K562 (cell line): ENCODE measurements at regions not wholly inside any gene's neighbourhood (a gene's known extent, or its start where the extent isn't known, plus 50 kb on each side); places are given as distances from the start of the nearest gene placed in this dataset.

ENCODE experiments used
- ATAC-seq: fragments of 200-7000 bp; cut with Tn5 transposase; 3 replicates; pipeline ENCODE4 v1.9.1; 2020; ENCODE audit warnings: moderate library complexity
- BruUV-seq: library from RNA; stranded (reverse); fragments of 400-500 nt; replicated peaks from 2 replicates; lab custom pipeline; 2021; lab: Mats Ljungman, UMichigan
- CTCF ChIA-PET: fragments of 300-600 bp; formaldehyde crosslinking; extraction: SDS; loops from one replicate; lab custom pipeline; 2021; ENCODE audit warnings: low intra/inter-chr PET ratio; lab: Yijun Ruan, JAX
- POLR2A ChIA-PET: fragments of 300-600, 350-650 bp; sonication (Branson Sonifier 250); formaldehyde crosslinking; extraction: SDS; loops from one replicate; lab custom pipeline; 2021; ENCODE audit warnings: antibody characterized with exemption, inconsistent platforms; lab: Yijun Ruan, JAX
- DNase-seq, 4 experiments: peaks; one replicate each; pipeline versions ENCODE4 v3.0.0 to v3.0.0-alpha.2; 2011 to 2018; ENCODE audit warnings: low spot score in 3 of 4, mixed read lengths in 3 of 4; ENCODE audit errors: extremely low read depth in 1 of 4
- FAIRE-seq: peaks from 2 replicates; lab custom pipeline; 2011; peaks lifted over from hg19 to GRCh38; lab: Jason Lieb, UNC
- H2AFZ ChIP-seq: 2 replicates; pipeline ENCODE4 v1.6.0; 2011; ENCODE audit warnings: low read depth, low read length, control low read depth, inconsistent platforms
- H3K27ac ChIP-seq: fragments of 200-600 bp; 3 replicates; pipeline ENCODE4 v1.8.0; 2011; ENCODE audit warnings: low read depth, mild to moderate bottlenecking, control low read depth, inconsistent platforms, low read length, moderate library complexity, mixed read lengths; ENCODE audit errors: extremely low read depth
- H3K27me3 ChIP-seq, 2 experiments: fragments of 300-600 bp in 1 of 2; 2 replicates in 1 of 2; 3 replicates in 1 of 2; pipeline versions ENCODE4 v1.6.0 to v1.8.0; 2011; ENCODE audit warnings: inconsistent platforms in 2 of 2, low read length in 2 of 2, mild to moderate bottlenecking in 1 of 2, mixed read lengths in 1 of 2, moderate library complexity in 1 of 2; ENCODE audit not compliant: control insufficient read depth in 2 of 2, insufficient read depth in 2 of 2
- H3K36me3 ChIP-seq: fragments of 300-600 bp; 3 replicates; pipeline ENCODE4 v1.8.0; 2011; ENCODE audit warnings: mild to moderate bottlenecking, low read length, inconsistent platforms; ENCODE audit not compliant: control insufficient read depth, insufficient read depth
- H3K4me1 ChIP-seq, 2 experiments: fragments of 200-600 bp in 1 of 2; replicated peaks in 1 of 2; 2 replicates in 1 of 2; 3 replicates in 1 of 2; pipeline versions ENCODE4 v1.5.1 to v1.8.0; 2011; ENCODE audit warnings: inconsistent platforms in 2 of 2, low read length in 2 of 2, mild to moderate bottlenecking in 1 of 2, mixed read lengths in 1 of 2, moderate library complexity in 1 of 2; ENCODE audit not compliant: control insufficient read depth in 2 of 2, insufficient read depth in 2 of 2
- H3K4me2 ChIP-seq: 2 replicates; pipeline ENCODE4 v1.6.1; 2011; ENCODE audit warnings: low read length, control low read depth, inconsistent platforms, mixed read lengths; ENCODE audit not compliant: insufficient read depth
- H3K4me3 ChIP-seq: fragments of 200-600 bp; sonication (generic), shearing (Covaris generic); 2 replicates; pipeline ENCODE4 v1.5.1; 2016; ENCODE audit warnings: control low read depth, inconsistent platforms
- H3K79me2 ChIP-seq: fragments of 200-600 bp; 3 replicates; pipeline ENCODE4 v1.8.0; 2011; ENCODE audit warnings: low read length, inconsistent platforms; ENCODE audit not compliant: control insufficient read depth, insufficient read depth
- H3K9ac ChIP-seq, 2 experiments: 2 replicates each; pipeline versions ENCODE4 v1.6.0 to v1.6.1; 2011; ENCODE audit warnings: low read depth in 2 of 2, low read length in 2 of 2, control low read depth in 1 of 2, inconsistent platforms in 1 of 2, mild to moderate bottlenecking in 1 of 2, mixed read lengths in 1 of 2; ENCODE audit not compliant: insufficient read depth in 1 of 2
- H3K9me1 ChIP-seq: one replicate; pipeline ENCODE4 v1.6.0; 2011; ENCODE audit warnings: inconsistent platforms, mild to moderate bottlenecking, low read length, moderate library complexity; ENCODE audit not compliant: control insufficient read depth, insufficient read depth
- H3K9me3 ChIP-seq: replicated peaks from 2 replicates; pipeline ENCODE4 v1.5.1; 2011; ENCODE audit warnings: low read depth, low read length, inconsistent platforms; ENCODE audit not compliant: control insufficient read depth, insufficient read depth
- H4K20me1 ChIP-seq: replicated peaks from 2 replicates; pipeline ENCODE4 v1.6.1; 2011; ENCODE audit warnings: low read length, inconsistent platforms, mixed read lengths; ENCODE audit not compliant: control insufficient read depth, insufficient read depth
- CCAR2 ChIP-seq: fragments of 200-400 bp; formaldehyde crosslinking; IDR thresholded peaks from 2 replicates; pipeline ENCODE4 v1.6.1; 2017; ENCODE audit warnings: mild to moderate bottlenecking, low read depth, low read length
- E2F1 ChIP-seq: sonication (generic); formaldehyde crosslinking; IDR thresholded peaks from 2 replicates; pipeline ENCODE4 v1.8.1; 2023; ENCODE audit warnings: mild to moderate bottlenecking, missing genetic modification reagents, moderate library complexity
- E2F8 ChIP-seq: fragments of 450-650 bp; IDR thresholded peaks from 2 replicates; pipeline ENCODE4 v1.7.1; 2018; ENCODE audit warnings: mild to moderate bottlenecking, low read depth; ENCODE audit not compliant: partially characterized antibody
- FOS ChIP-seq: IDR thresholded peaks from 3 replicates; pipeline ENCODE4 v1.6.1; 2011; ENCODE audit not compliant: insufficient read length; ENCODE audit errors: extremely low read depth
- FOXP1 ChIP-seq: sonication (generic); formaldehyde crosslinking; IDR thresholded peaks from 2 replicates; pipeline ENCODE4 v1.8.0; 2022; ENCODE audit warnings: mild to moderate bottlenecking, missing genetic modification reagents
- IRF2 ChIP-seq: sonication (generic); formaldehyde crosslinking; IDR thresholded peaks from 2 replicates; pipeline ENCODE4 v1.8.1; 2022; ENCODE audit warnings: mild to moderate bottlenecking, missing genetic modification reagents
- MECOM ChIP-seq: fragments of 250-450 bp; sonication (Bioruptor Pico); IDR thresholded peaks from 2 replicates; pipeline ENCODE4 v1.8.0; 2022; ENCODE audit warnings: inconsistent platforms
- REST ChIP-seq, 2 experiments: fragments of 450-650 bp; formaldehyde crosslinking in 1 of 2; IDR thresholded peaks; 2 replicates each; pipeline versions ENCODE4 v1.4.0 to v1.6.1; 2014 to 2020; ENCODE audit warnings: mild to moderate bottlenecking in 2 of 2, borderline replicate concordance in 1 of 2, low read depth in 1 of 2
- XRCC4 ChIP-seq: IDR thresholded peaks from one replicate; pipeline ENCODE4 v1.6.1; 2011; ENCODE audit not compliant: insufficient read depth, insufficient read length; ENCODE audit errors: extremely low read depth
- ZNF146 ChIP-seq: IDR thresholded peaks from one replicate; pipeline ENCODE4 v1.6.1; 2018; ENCODE audit warnings: missing compliant biosample characterization; ENCODE audit not compliant: unreplicated experiment
- ZNF239 ChIP-seq: fragments of 250-450 bp; sonication (Bioruptor Pico); IDR thresholded peaks from 2 replicates; pipeline ENCODE4 v1.4.0; 2020; ENCODE audit warnings: mild to moderate bottlenecking
- ZNF41 ChIP-seq: fragments of 250-450 bp; sonication (Bioruptor Pico); conservative IDR thresholded peaks from 2 replicates; pipeline ENCODE4 v1.4.0; 2020; ENCODE audit warnings: mild to moderate bottlenecking
- WGBS: fragments of 100-300 bp; shearing (Covaris generic); methylation state at CpG from one replicate; pipeline ENCODE4 v1.1.6; 2016; ENCODE audit warnings: low coverage, mixed read lengths; ENCODE audit not compliant: insufficient coverage; ENCODE audit errors: missing lambda C conversion rate; 5-methylcytosine and 5-hydroxymethylcytosine counted together
- in situ Hi-C: fragments of 300-500 bp; cut with MboI; formaldehyde crosslinking; loops from 4 replicates; pipeline ENCODE4 v1.15.0; 2018; ENCODE audit warnings: inconsistent platforms, mixed read lengths
- intact Hi-C: fragments of 100-400 bp; cut with micrococcal nuclease; formaldehyde crosslinking; loops from 2 replicates; pipeline ENCODE4 v1.14.2; 2022

GRCh38 chr4:104677116-104677515, 182.4 kb upstream of the CXXC4 start:
- CTCF ChIA-PET, result no interaction called here
- TF ChIP-seq IRF2 (CRISPR knock-in tag) (no peak), FOS (no peak), ZNF41 (no peak), REST (IDR thresholded peaks at IDR 0.05; ENCODE audit: borderline replicate concordance) (no peak), REST (CRISPR knock-in tag; IDR thresholded peaks at IDR 0.05; ENCODE audit: low read depth) (no peak), MECOM (CRISPR knock-in tag) (no peak), FOXP1 (CRISPR knock-in tag) (no peak), XRCC4 (no peak), E2F1 (no peak), CCAR2 (no peak), ZNF239 (CRISPR knock-in tag) (no peak), ZNF146 (CRISPR knock-in tag) (no peak), E2F8 (no peak)

More at GRCh38 chr4:104677116-104677515, 182.4 kb upstream of the CXXC4 start:
- WGBS, result 3% methylated on average over 3 of the region's 3 CpGs
- Histone ChIP-seq H3K4me1 (no peaks in the 10 kb centered on the region), H3K9ac (no peak overlapping the region), H3K36me3 (no peaks in the 10 kb centered on the region), H4K20me1 (no peaks in the 10 kb centered on the region), H3K27me3 (no peaks in the 10 kb centered on the region), H3K79me2 (no peaks in the 10 kb centered on the region), H3K4me3 (no peak overlapping the region), H3K9me1 (no peaks in the 10 kb centered on the region), H2AFZ (no peak overlapping the region), H3K4me2 (no peak overlapping the region), H3K9me3 (no peaks in the 10 kb centered on the region), H3K27ac (no peak overlapping the region)
- peak in 1 of 4 experiments; percentile 2 for DNase-seq
- no peak for ATAC-seq
- POLR2A ChIA-PET, result no interaction called here
- BruUV-seq, result no TSS peak
- FAIRE-seq, result no peak
- in situ Hi-C loops (no loop called here), intact Hi-C loops (no loop called here)
